ENCODE measurements at regions not wholly inside any gene's neighbourhood (a gene's known extent, or its start where the extent isn't known, plus 50 kb on each side); places are given as distances from the start of the nearest gene placed in this dataset.

GRCh38 chr3:158936530-158937113 is 134.8 kb downstream of the MFSD1 start:
- TF ChIP-seq CTCF (IDR thresholded peaks at IDR 0.05 in 2 of 3, conservative IDR thresholded peaks at IDR 0.05 in 1 of 3; ENCODE audit: borderline replicate concordance in 1 of 3, insufficient read depth in 1 of 3, low read depth in 2 of 3, low read length in 2 of 3) (no peak), JUND (IDR thresholded peaks at IDR 0.05) (no peak), YY1 (IDR thresholded peaks at IDR 0.05; ENCODE audit: extremely low read depth, insufficient replicate concordance, low read depth, low read length) (no peak), POLR2AphosphoS5 (IDR thresholded peaks at IDR 0.05; ENCODE audit: low read depth, low read length) (no peak), EGR1 (IDR thresholded peaks at IDR 0.05; ENCODE audit: low read depth) (no peak), EZH2 (IDR thresholded peaks at IDR 0.05) (no peak), EZH2phosphoT487 (IDR thresholded peaks at IDR 0.05; ENCODE audit: borderline replicate concordance) (no peak), POLR2A (IDR thresholded peaks at IDR 0.05; ENCODE audit: borderline replicate concordance, extremely low read depth, insufficient read depth, insufficient read length) (no peak), ZFX (IDR thresholded peaks at IDR 0.05) (no peak), SRF (IDR thresholded peaks at IDR 0.05; ENCODE audit: low read depth) (no peak), REST (IDR thresholded peaks at IDR 0.05; ENCODE audit: low read depth) (no peak), ATF3 (IDR thresholded peaks at IDR 0.05) (no peak), ZNF274 (IDR thresholded peaks at IDR 0.05; ENCODE audit: low read depth, low read length) (no peak), RAD21 (IDR thresholded peaks at IDR 0.05; ENCODE audit: low read depth) (no peak)

All from HCT116 (cell line).